HG02678 (cell line): ENCODE measurements at regions not wholly inside any gene's neighbourhood (a gene's known extent, or its start where the extent isn't known, plus 50 kb on each side); places are given as distances from the start of the nearest gene placed in this dataset.
A peak's percentile ranks its signal among the peaks of the same experiment; 100 is the strongest.

Source experiments
- ATAC-seq: cut with Tn5 transposase; IDR thresholded peaks from one replicate; pipeline ENCODE4 v1.9.1; 2021; ENCODE audit warnings: mild to moderate bottlenecking, moderate library complexity; ENCODE audit not compliant: unreplicated experiment

GRCh38 chr3:140809316-140809715 is 131.5 kb downstream of the TRIM42 start:
- no peak for ATAC-seq

GRCh38 chr3:140816372-140817195 is 125.1 kb upstream of the SLC25A36 start:
- peak; percentile 96 for ATAC-seq

- no peak for ATAC-seq
These were observed 120.1 kb upstream of the SLC25A36 start for GRCh38 chr3:140821493-140821892.

GRCh38 chr3:140822401-140823047 is 119.1 kb upstream of the SLC25A36 start:
- ATAC-seq, result no peak

GRCh38 chr3:140823106-140823505 is 118.5 kb upstream of the SLC25A36 start:
- ATAC-seq, result no peak

GRCh38 chr3:140827894-140828293 is 113.7 kb upstream of the SLC25A36 start:
- ATAC-seq, result no peak

GRCh38 chr3:140828585-140828984 is 113.1 kb upstream of the SLC25A36 start:
- ATAC-seq, result no peak

GRCh38 chr3:140829796-140830195 is 111.8 kb upstream of the SLC25A36 start:
- ATAC-seq, result no peak

- no peak for ATAC-seq
These were observed 111.2 kb upstream of the SLC25A36 start for GRCh38 chr3:140830391-140830790.

- ATAC-seq, result no peak
These were observed 108.8 kb upstream of the SLC25A36 start for GRCh38 chr3:140832883-140833282.

- no peak for ATAC-seq
These were observed 107.2 kb upstream of the SLC25A36 start for GRCh38 chr3:140834266-140835037.

GRCh38 chr3:140842984-140843649 is 98.5 kb upstream of the SLC25A36 start:
- ATAC-seq, result peak; percentile 91

GRCh38 chr3:140843656-140844055 is 98.0 kb upstream of the SLC25A36 start:
- ATAC-seq, result peak; percentile 6

GRCh38 chr3:140844072-140844471 is 97.6 kb upstream of the SLC25A36 start:
- ATAC-seq, result no peak

- peak; percentile 58 for ATAC-seq
These were observed 95.8 kb upstream of the SLC25A36 start for GRCh38 chr3:140845882-140846281.

GRCh38 chr3:140848666-140849065 is 93.0 kb upstream of the SLC25A36 start:
- ATAC-seq, result no peak

GRCh38 chr3:140850210-140850955 is 91.3 kb upstream of the SLC25A36 start:
- ATAC-seq, result no peak

- no peak for ATAC-seq
These were observed 86.7 kb upstream of the SLC25A36 start for GRCh38 chr3:140854961-140855360.

- no peak for ATAC-seq
These were observed 84.7 kb upstream of the SLC25A36 start for GRCh38 chr3:140856905-140857304.

- no peak for ATAC-seq
These were observed 83.6 kb upstream of the SLC25A36 start for GRCh38 chr3:140857993-140858392.
